ENCODE measurements at regions not wholly inside any gene's neighbourhood (a gene's known extent, or its start where the extent isn't known, plus 50 kb on each side); places are given as distances from the start of the nearest gene placed in this dataset.

- peaks cover 0 to 17% (median 7%) of the 10 kb centered on the region in 8 donors for H3K9me3 Mint-ChIP-seq
- H3K27ac Mint-ChIP-seq = no peak overlapping the region
- H3K4me3 Mint-ChIP-seq = no peak overlapping the region
- H3K27me3 Mint-ChIP-seq = no peaks in the 10 kb centered on the region
- ChIA-PET CTCF (ENCODE audit: partially characterized antibody) (no interaction called here), POLR2A (ENCODE audit: partially characterized antibody) (no interaction called here)
- Histone ChIP-seq H3K9me3 (ENCODE audit: control insufficient read depth in 1 of 2, low read length in 2 of 2) (peaks cover 0 to 7% of the 10 kb centered on the region in 2 donors), H3K4me1 (ENCODE audit: insufficient read depth, low read length) (no peaks in the 10 kb centered on the region), H3K27ac (ENCODE audit: low read depth, low read length) (no peak overlapping the region), H3K36me3 (ENCODE audit: insufficient read depth, low read length) (no peaks in the 10 kb centered on the region), H3K4me3 (ENCODE audit: low read length in 2 of 2) (no peak overlapping the region), H3K27me3 (ENCODE audit: insufficient read depth, low read length) (no peaks in the 10 kb centered on the region)
- H3K4me1 Mint-ChIP-seq = peaks cover 0 to 4% (median 0%) of the 10 kb centered on the region in 4 donors
- intact Hi-C loops (cut with micrococcal nuclease) = no loop called here
- H3K36me3 Mint-ChIP-seq = no peaks in the 10 kb centered on the region
- DNase-seq = no peak
Measured at GRCh38 chr19:28224441-28224840, 988.5 kb downstream of the UQCRFS1 start.

GRCh38 chr19:28221736-28222135 lies 991.2 kb downstream of the UQCRFS1 start:
- ChIA-PET CTCF (ENCODE audit: partially characterized antibody) (no interaction called here), POLR2A (ENCODE audit: partially characterized antibody) (no interaction called here)
- Mint-ChIP-seq H3K27me3 (no peaks in the 10 kb centered on the region), H3K36me3 (no peaks in the 10 kb centered on the region), H3K27ac (no peak overlapping the region), H3K4me3 (no peak overlapping the region), H3K4me1 (peaks cover 0 to 4% (median 0%) of the 10 kb centered on the region in 4 donors), H3K9me3 (peaks cover 0 to 20% (median 7%) of the 10 kb centered on the region in 8 donors)
- Histone ChIP-seq H3K27ac (ENCODE audit: low read depth, low read length) (no peak overlapping the region), H3K36me3 (ENCODE audit: insufficient read depth, low read length) (no peaks in the 10 kb centered on the region), H3K4me3 (ENCODE audit: low read length in 2 of 2) (no peak overlapping the region), H3K9me3 (ENCODE audit: control insufficient read depth in 1 of 2, low read length in 2 of 2) (peaks cover 0 to 7% of the 10 kb centered on the region in 2 donors), H3K27me3 (ENCODE audit: insufficient read depth, low read length) (no peaks in the 10 kb centered on the region), H3K4me1 (ENCODE audit: insufficient read depth, low read length) (no peaks in the 10 kb centered on the region)
- intact Hi-C loops (cut with micrococcal nuclease) = no loop called here
- no peak for DNase-seq

GRCh38 chr19:28218728-28219127 lies 994.2 kb downstream of the UQCRFS1 start:
- intact Hi-C loops (cut with micrococcal nuclease) = no loop called here
- peaks cover 0 to 7% of the 10 kb centered on the region in 2 donors for H3K9me3 ChIP-seq (ENCODE audit: control insufficient read depth in 1 of 2, low read length in 2 of 2)
- Mint-ChIP-seq H3K27me3 (no peaks in the 10 kb centered on the region), H3K36me3 (no peaks in the 10 kb centered on the region), H3K4me1 (peaks cover 0 to 4% (median 0%) of the 10 kb centered on the region in 4 donors), H3K9me3 (peaks cover 0 to 24% (median 9%) of the 10 kb centered on the region in 8 donors), H3K27ac (no peak overlapping the region), H3K4me3 (no peak overlapping the region)
- CTCF ChIA-PET (ENCODE audit: partially characterized antibody) = no interaction called here
- POLR2A ChIA-PET (ENCODE audit: partially characterized antibody) = no interaction called here
- H3K4me3 ChIP-seq (ENCODE audit: low read length in 2 of 2) = no peak overlapping the region
- no peak for DNase-seq
- no peaks in the 10 kb centered on the region for H3K36me3 ChIP-seq (ENCODE audit: insufficient read depth, low read length)
- H3K27me3 ChIP-seq (ENCODE audit: insufficient read depth, low read length) = no peaks in the 10 kb centered on the region
- no peak overlapping the region for H3K27ac ChIP-seq (ENCODE audit: low read depth, low read length)
- no peaks in the 10 kb centered on the region for H3K4me1 ChIP-seq (ENCODE audit: insufficient read depth, low read length)

- DNase-seq = no peak
- peaks cover 0 to 23% (median 8%) of the 10 kb centered on the region in 8 donors for H3K9me3 Mint-ChIP-seq
- H3K27ac Mint-ChIP-seq = no peak overlapping the region
- no peak overlapping the region for H3K27ac ChIP-seq (ENCODE audit: low read depth, low read length)
- H3K27me3 Mint-ChIP-seq = no peaks in the 10 kb centered on the region
- no peak overlapping the region for H3K4me3 Mint-ChIP-seq
- intact Hi-C loops (cut with micrococcal nuclease) = no loop called here
- ChIA-PET POLR2A (ENCODE audit: partially characterized antibody) (no interaction called here), CTCF (ENCODE audit: partially characterized antibody) (no interaction called here)
- no peaks in the 10 kb centered on the region for H3K36me3 ChIP-seq (ENCODE audit: insufficient read depth, low read length)
- H3K4me1 Mint-ChIP-seq = peaks cover 0 to 2% (median 0%) of the 10 kb centered on the region in 4 donors
- peaks cover 0 to 7% of the 10 kb centered on the region in 2 donors for H3K9me3 ChIP-seq (ENCODE audit: control insufficient read depth in 1 of 2, low read length in 2 of 2)
- no peaks in the 10 kb centered on the region for H3K4me1 ChIP-seq (ENCODE audit: insufficient read depth, low read length)
- no peak overlapping the region for H3K4me3 ChIP-seq (ENCODE audit: low read length in 2 of 2)
- no peaks in the 10 kb centered on the region for H3K27me3 ChIP-seq (ENCODE audit: insufficient read depth, low read length)
- no peaks in the 10 kb centered on the region for H3K36me3 Mint-ChIP-seq
Measured at GRCh38 chr19:28217022-28217421, 995.9 kb downstream of the UQCRFS1 start.

GRCh38 chr19:28213470-28214082 lies 999.4 kb downstream of the UQCRFS1 start:
- no peak overlapping the region for H3K27ac Mint-ChIP-seq
- H3K9me3 ChIP-seq (ENCODE audit: control insufficient read depth in 1 of 2, low read length in 2 of 2) = no peaks in the 10 kb centered on the region

GRCh38 chr19:28210886-28211285 lies 1002.1 kb downstream of the UQCRFS1 start:
- DNase-seq = no peak
- no peak overlapping the region for H3K27ac Mint-ChIP-seq
- peaks cover 0 to 19% (median 11%) of the 10 kb centered on the region in 8 donors for H3K9me3 Mint-ChIP-seq
- H3K27me3 Mint-ChIP-seq = no peaks in the 10 kb centered on the region
- H3K36me3 Mint-ChIP-seq = no peaks in the 10 kb centered on the region
- no peak overlapping the region for H3K4me3 Mint-ChIP-seq
- ChIA-PET CTCF (ENCODE audit: partially characterized antibody) (no interaction called here), POLR2A (ENCODE audit: partially characterized antibody) (no interaction called here)
- Histone ChIP-seq H3K27ac (ENCODE audit: low read depth, low read length) (no peak overlapping the region), H3K36me3 (ENCODE audit: insufficient read depth, low read length) (no peaks in the 10 kb centered on the region), H3K9me3 (ENCODE audit: control insufficient read depth in 1 of 2, low read length in 2 of 2) (no peaks in the 10 kb centered on the region), H3K27me3 (ENCODE audit: insufficient read depth, low read length) (no peaks in the 10 kb centered on the region), H3K4me3 (ENCODE audit: low read length in 2 of 2) (no peak overlapping the region), H3K4me1 (ENCODE audit: insufficient read depth, low read length) (no peaks in the 10 kb centered on the region)
- H3K4me1 Mint-ChIP-seq = no peaks in the 10 kb centered on the region
- intact Hi-C loops (cut with micrococcal nuclease) = loop anchor here (5.0 kb wide), 1 partner anchor 396 kb away; no protein-coding TSS in a partner anchor

More at GRCh38 chr19:28213470-28214082, 999.4 kb downstream of the UQCRFS1 start:
- no peaks in the 10 kb centered on the region for H3K27me3 Mint-ChIP-seq
- Histone ChIP-seq H3K27ac (ENCODE audit: low read depth, low read length) (no peak overlapping the region), H3K27me3 (ENCODE audit: insufficient read depth, low read length) (no peaks in the 10 kb centered on the region), H3K4me3 (ENCODE audit: low read length in 2 of 2) (no peak overlapping the region), H3K4me1 (ENCODE audit: insufficient read depth, low read length) (no peaks in the 10 kb centered on the region), H3K36me3 (ENCODE audit: insufficient read depth, low read length) (no peaks in the 10 kb centered on the region)
- intact Hi-C loops (cut with micrococcal nuclease) = loop anchor here (5.0 kb wide), 1 partner anchor 394 kb away; no protein-coding TSS in a partner anchor
- H3K4me1 Mint-ChIP-seq = no peaks in the 10 kb centered on the region
- ChIA-PET POLR2A (ENCODE audit: partially characterized antibody) (no interaction called here), CTCF (ENCODE audit: partially characterized antibody) (no interaction called here)
- DNase-seq = no peak
- no peaks in the 10 kb centered on the region for H3K36me3 Mint-ChIP-seq
- no peak overlapping the region for H3K4me3 Mint-ChIP-seq
- peaks cover 0 to 28% (median 5%) of the 10 kb centered on the region in 8 donors for H3K9me3 Mint-ChIP-seq

- H3K36me3 Mint-ChIP-seq = no peaks in the 10 kb centered on the region
- Histone ChIP-seq H3K4me1 (ENCODE audit: insufficient read depth, low read length) (no peaks in the 10 kb centered on the region), H3K27me3 (ENCODE audit: insufficient read depth, low read length) (no peaks in the 10 kb centered on the region), H3K27ac (ENCODE audit: low read depth, low read length) (no peak overlapping the region), H3K4me3 (ENCODE audit: low read length in 2 of 2) (no peak overlapping the region), H3K9me3 (ENCODE audit: control insufficient read depth in 1 of 2, low read length in 2 of 2) (no peaks in the 10 kb centered on the region), H3K36me3 (ENCODE audit: insufficient read depth, low read length) (no peaks in the 10 kb centered on the region)
- H3K4me3 Mint-ChIP-seq = no peak overlapping the region
- POLR2A ChIA-PET (ENCODE audit: partially characterized antibody) = no interaction called here
- H3K9me3 Mint-ChIP-seq = peaks cover 0 to 26% (median 12%) of the 10 kb centered on the region in 8 donors
- CTCF ChIA-PET (ENCODE audit: partially characterized antibody) = no interaction called here
- no peak for DNase-seq
- no peak overlapping the region for H3K27ac Mint-ChIP-seq
- no peaks in the 10 kb centered on the region for H3K27me3 Mint-ChIP-seq
- no peaks in the 10 kb centered on the region for H3K4me1 Mint-ChIP-seq
- intact Hi-C loops (cut with micrococcal nuclease) = no loop called here
Measured at GRCh38 chr19:28208745-28209144, 1004.2 kb downstream of the UQCRFS1 start.
